GM19452 (cell line): ENCODE measurements at regions not wholly inside any gene's neighbourhood (a gene's known extent, or its start where the extent isn't known, plus 50 kb on each side); places are given as distances from the start of the nearest gene placed in this dataset.
A peak's percentile ranks its signal among the peaks of the same experiment; 100 is the strongest.

Experiments used
- ATAC-seq: cut with Tn5 transposase; IDR thresholded peaks from one replicate; pipeline ENCODE4 v1.9.1; 2021; ENCODE audit not compliant: unreplicated experiment

GRCh38 chr22:22417495-22418162 is 90.9 kb downstream of the ZNF280B start:
- no peak for ATAC-seq

GRCh38 chr22:22418163-22418549 is 90.4 kb downstream of the ZNF280B start:
- no peak for ATAC-seq

- no peak for ATAC-seq
These were observed 89.6 kb downstream of the ZNF280B start for GRCh38 chr22:22418957-22419356.

- no peak for ATAC-seq
These were observed 88.0 kb downstream of the ZNF280B start for GRCh38 chr22:22420580-22420979.

- ATAC-seq: no peak
These were observed 87.2 kb downstream of the ZNF280B start for GRCh38 chr22:22421392-22421791.

GRCh38 chr22:22422629-22423112 is 85.9 kb downstream of the ZNF280B start:
- peak; percentile 95 for ATAC-seq

- ATAC-seq: no peak
These were observed 84.9 kb downstream of the ZNF280B start for GRCh38 chr22:22423681-22424080.

- ATAC-seq: no peak
These were observed 84.2 kb downstream of the ZNF280B start for GRCh38 chr22:22424210-22424800.

- no peak for ATAC-seq
These were observed 83.6 kb downstream of the ZNF280B start for GRCh38 chr22:22424956-22425355.

- no peak for ATAC-seq
These were observed 83.2 kb downstream of the ZNF280B start for GRCh38 chr22:22425356-22425755.

- no peak for ATAC-seq
These were observed 82.5 kb downstream of the ZNF280B start for GRCh38 chr22:22425783-22426624.

- no peak for ATAC-seq
These were observed 80.9 kb downstream of the ZNF280B start for GRCh38 chr22:22427542-22428065.

GRCh38 chr22:22428222-22429098 is 80.1 kb downstream of the ZNF280B start:
- no peak for ATAC-seq

- no peak for ATAC-seq
These were observed 79.0 kb downstream of the ZNF280B start for GRCh38 chr22:22429369-22430108.

- ATAC-seq: no peak
These were observed 78.3 kb downstream of the ZNF280B start for GRCh38 chr22:22430111-22430820.

- no peak for ATAC-seq
These were observed 77.0 kb downstream of the ZNF280B start for GRCh38 chr22:22431271-22432220.

- no peak for ATAC-seq
These were observed 76.1 kb downstream of the ZNF280B start for GRCh38 chr22:22432479-22432878.

- ATAC-seq: no peak
These were observed 75.6 kb downstream of the ZNF280B start for GRCh38 chr22:22432937-22433336.
